ELR (cell line): ENCODE measurements at regions not wholly inside any gene's neighbourhood (a gene's known extent, or its start where the extent isn't known, plus 50 kb on each side); places are given as distances from the start of the nearest gene placed in this dataset.

ENCODE experiments used
- DNase-seq: peaks from one replicate; pipeline ENCODE4 v3.0.0-alpha.2; 2015; ENCODE audit warnings: low read depth

- DNase-seq: peak; percentile 24
Measured at GRCh38 chr2:199627417-199627816, 169.7 kb upstream of the SATB2 start.

GRCh38 chr2:199624958-199625357, 167.2 kb upstream of the SATB2 start:
- no peak for DNase-seq

DNA sequence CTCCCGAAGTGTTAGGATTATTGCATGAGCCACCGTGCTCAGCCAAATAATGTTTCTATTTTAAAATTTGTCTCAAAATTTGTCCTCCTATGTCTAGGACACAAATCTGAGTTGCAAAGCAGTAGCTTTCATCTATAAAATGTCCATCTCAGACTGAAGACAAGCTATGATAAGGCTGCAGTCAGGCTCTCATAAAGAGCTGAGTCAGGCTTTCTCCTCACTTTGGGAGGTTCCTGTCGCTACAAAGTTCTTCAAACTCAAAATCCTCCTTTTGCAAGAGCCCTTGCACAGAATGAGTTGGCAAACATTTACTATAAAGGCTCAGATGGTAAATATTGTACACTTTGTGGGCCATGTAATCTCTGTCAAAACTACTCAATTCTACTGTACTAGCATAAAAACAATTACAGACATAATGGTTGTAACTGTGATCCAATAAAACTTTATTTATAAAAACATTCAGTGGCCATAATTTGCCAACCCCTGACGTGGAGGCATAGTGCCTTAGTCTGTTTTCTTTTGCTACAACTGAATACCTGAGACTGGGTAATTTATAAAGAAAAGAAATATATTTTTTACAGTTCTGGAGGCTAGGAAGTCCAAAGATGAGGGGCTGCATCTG, 154.9 kb upstream of the SATB2 start:
- no peak for DNase-seq

DNA sequence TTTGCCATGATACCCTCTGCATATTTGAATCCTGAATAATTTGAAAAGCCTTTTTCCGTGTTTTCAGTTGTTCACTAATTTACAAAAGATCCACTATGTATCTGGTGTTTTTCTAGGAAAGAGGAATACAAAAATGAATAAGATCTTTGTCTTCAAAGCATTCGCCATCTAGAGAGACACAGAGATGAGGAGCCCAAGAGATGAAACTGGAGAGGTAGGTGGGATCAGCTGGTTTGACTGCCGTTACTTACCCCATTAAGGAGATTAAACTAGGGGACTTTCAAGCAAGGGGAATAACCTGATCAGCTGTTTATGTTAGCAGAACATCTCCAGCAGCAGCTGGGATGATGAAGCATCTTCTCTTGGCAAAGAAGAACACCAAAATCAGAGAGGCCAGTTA, 150.2 kb upstream of the SATB2 start:
- no peak for DNase-seq

DNA sequence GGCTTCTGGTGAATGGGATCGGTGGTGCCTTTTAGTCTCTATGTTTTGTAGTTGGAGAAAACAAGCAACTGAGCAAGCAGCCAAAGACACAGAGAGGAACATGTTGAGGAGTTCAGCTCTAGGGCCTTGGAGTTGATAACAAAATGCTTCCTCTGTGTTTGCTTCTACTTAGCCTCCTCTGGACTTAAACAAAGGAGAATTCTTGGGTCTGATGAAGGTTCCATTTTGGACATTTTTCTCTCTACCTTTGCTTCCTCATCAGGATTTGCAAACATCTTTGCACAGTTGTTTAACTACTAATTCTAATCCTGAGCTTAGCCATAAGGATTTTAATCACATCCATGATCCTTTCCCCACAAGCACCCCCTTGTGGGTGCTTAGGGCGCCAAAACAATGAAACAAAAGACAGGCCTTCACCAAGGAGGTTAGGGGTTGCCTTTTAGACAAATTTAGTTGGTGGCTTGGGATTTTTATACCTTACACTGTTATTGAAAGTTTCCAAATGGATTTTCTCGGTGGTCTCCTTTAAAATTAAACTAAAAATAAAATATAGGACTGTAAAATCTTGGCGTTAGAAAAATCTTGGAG, 148.5 kb upstream of the SATB2 start:
- peak; percentile 11 for DNase-seq

- no peak for DNase-seq
Measured at GRCh38 chr2:199603721-199604291, 146.1 kb upstream of the SATB2 start.

DNA sequence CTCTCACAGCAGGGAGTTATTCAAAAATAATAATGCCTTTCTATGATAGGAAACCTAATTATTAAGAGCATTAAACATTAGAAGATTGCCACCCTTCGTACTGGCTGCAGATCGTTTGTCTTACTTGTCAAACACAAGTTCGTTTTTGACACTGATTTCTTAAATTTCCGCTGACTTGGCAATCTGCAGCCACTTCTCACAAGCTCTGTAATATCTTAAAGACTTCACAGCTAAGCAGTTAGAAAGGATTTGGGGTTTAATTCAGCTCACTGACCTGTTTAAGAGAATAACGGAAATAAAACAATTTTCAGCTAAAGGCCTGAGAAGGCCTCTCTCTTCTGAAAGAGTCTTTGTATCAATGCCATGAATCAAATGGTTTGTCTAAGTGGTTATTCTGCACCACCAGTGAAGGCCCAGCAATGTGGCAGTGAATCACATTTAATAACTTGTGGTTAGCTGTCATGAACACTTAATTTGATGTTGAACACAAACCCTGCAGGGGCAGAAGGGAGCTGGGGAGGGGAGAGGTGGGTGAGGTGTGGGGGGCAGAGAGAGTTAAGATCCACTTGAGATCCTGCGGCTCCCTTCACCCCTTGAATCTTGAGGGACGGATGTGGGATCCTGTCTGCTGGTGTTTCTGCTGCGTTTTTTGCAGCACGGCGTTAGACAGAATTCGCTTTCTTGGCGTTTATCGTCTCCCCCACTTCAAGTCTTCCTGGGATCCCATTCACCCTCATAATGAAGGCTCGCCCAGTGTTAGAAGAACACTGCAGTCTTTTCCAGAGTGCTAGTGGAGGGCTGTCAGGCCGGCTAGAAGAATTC, 145.4 kb upstream of the SATB2 start:
- no peak for DNase-seq

GRCh38 chr2:199602271-199602895, 144.6 kb upstream of the SATB2 start:
- DNase-seq: peak; percentile 47

DNA sequence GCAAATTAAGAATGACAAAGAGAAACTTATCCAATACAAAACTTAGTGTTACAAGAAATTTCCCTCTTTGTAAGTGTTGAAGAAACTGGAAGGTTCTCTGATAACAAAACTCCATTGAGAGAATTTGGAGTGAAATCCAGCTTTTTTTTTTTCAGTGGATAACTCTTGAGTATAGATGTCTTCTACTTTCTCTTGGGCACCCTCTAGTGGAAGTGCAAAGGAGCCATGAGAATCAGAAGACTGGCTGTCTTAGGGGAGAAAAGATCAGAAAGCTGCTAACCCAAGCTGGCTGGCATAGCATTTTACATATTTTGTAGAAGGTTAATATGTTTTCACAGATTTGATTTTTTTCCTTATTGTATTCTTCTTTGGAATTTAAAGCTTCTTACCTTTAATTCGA, 138.8 kb upstream of the SATB2 start:
- DNase-seq: peak; percentile 45

DNA sequence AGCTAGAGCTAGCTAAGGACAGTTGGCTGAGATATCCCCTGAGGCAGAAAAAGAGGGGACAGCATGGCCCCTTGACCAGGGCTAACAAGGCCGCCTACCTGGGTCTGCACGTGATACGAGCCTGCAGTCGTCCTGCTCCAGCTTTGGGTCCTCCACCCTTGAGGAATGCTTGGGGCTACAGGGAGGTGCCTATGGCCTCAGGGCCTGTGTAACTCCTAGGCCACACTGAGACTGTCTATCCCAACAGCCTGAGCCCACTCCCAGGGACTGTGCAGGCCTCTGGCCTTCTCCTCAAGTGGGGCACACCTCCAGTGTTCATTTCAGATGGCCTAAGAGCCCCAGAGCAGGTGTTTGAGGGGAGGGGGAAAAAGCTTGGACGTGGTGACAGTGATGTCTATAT, 136.7 kb upstream of the SATB2 start:
- DNase-seq: no peak

DNA sequence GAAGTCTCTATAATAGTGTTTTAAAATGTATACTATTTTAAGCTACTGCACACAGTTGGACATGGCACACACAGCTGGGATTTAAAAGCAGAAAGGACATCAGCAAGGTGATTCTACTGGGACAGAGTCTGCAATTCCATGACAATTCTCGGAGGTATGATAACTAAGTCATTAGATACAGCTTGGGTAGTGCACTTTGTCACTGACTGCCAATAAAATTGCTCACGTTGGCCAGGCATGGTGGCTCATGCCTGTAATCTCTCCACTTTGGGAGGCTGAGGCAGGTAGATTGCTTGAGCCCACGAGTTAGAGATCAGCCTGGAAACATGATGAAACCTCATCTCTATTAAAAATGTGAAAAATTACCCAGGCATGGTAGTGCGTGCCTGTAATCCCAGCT, 134.1 kb upstream of the SATB2 start:
- no peak for DNase-seq

- no peak for DNase-seq
Measured at GRCh38 chr2:199590321-199591203, 132.8 kb upstream of the SATB2 start.

DNA sequence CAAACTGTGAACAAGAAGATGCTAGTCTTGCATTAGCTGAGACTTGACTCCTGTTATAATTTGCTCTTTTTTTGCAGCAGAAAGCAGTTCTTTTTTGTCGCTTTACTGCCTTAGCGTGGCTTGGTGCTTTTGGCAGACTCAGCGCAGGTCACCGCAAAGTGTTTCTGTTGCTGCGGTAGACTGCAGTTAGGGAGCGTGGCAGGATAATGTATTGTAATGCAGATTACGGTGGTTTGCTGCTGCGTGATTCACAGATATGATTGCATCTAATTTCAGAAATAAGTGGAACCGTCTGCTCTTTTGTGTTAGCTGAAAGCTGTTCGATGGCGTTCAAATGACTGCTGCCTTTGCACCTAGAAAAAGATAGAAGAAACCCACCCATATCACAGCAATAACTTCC, 131.6 kb upstream of the SATB2 start:
- no peak for DNase-seq

GRCh38 chr2:199588054-199588453, 130.3 kb upstream of the SATB2 start:
- DNase-seq: no peak

- DNase-seq: no peak
Measured at GRCh38 chr2:199586646-199587045, 128.9 kb upstream of the SATB2 start.

DNA sequence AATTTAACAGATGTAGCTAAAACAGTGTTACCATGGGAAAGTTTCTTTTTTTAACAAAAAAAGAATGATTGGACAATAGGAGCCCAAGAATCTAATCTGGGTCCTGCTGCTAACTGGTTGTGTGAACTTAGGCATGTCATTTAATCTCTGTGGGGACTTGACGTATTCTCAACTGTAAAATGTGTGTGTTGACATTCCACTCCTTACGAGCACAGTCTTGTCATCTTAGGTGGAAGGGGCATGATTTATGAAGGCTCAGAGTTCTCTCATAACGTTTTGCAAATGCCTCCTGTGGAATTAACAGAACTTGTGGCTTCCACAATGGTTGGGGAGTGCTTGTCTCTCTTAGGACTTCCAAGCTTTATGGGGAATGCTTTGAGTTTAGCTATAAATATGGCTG, 125.9 kb upstream of the SATB2 start:
- no peak for DNase-seq

DNA sequence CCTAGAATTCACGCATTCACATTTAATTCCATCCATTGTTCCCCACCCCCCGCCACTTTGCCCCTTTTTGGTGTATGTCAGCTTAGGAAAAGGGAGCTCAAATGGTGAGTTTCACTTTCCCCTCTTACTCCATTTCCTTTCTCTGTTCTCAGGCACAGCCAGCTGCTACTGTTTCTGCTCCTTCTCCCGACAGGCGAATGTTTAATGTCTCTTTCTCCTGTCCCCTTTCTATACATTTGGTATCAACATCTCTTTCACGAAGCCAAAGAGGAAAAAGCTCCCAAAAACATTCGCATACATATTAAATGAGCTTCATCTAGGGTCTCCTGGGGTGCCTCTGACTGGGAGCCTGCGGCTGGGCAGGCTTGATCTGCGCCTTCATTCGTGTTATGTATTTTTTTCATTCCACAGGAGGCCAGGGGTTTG, 124.2 kb upstream of the SATB2 start:
- DNase-seq: peak; percentile 35

DNA sequence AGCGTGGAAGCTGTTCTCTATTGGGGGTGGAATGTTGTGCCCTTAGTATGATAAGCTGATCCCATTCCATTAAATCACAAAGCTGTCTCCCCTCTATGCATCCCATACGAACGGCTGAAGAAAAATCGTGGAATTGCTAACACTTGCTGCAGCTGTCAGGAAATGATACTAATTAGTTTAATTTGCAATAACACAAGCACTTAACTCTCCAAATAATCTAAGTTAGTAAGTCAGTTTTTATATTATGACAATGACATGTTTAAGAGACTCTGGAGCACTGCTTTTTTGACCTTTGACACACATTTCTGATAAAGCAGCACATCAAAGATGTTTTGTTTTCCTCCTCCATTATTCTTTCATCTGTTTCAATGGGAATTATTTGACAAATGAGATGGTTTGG, 123.7 kb upstream of the SATB2 start:
- no peak for DNase-seq

GRCh38 chr2:199575416-199575815, 117.7 kb upstream of the SATB2 start:
- no peak for DNase-seq

DNA sequence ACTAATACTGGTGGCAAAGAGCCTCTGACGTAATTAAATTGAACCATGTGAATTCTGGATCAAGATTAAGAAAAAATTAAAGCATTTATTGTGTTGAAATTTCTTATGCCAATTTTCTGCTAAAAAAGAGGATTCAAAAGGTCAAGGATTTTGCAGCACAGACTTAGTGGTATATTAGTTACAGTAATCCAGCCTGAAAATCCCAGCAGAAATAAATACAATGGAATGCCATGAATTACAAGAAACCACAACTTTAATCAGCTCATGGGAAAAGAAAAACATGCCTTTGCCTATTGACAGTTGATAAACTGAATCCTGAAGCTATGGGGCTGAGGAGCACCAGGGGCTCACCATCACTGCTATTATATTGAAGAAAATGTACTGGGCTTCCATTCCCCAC, 114.8 kb upstream of the SATB2 start:
- DNase-seq: no peak

GRCh38 chr2:199570934-199571333, 113.2 kb upstream of the SATB2 start:
- no peak for DNase-seq

DNA sequence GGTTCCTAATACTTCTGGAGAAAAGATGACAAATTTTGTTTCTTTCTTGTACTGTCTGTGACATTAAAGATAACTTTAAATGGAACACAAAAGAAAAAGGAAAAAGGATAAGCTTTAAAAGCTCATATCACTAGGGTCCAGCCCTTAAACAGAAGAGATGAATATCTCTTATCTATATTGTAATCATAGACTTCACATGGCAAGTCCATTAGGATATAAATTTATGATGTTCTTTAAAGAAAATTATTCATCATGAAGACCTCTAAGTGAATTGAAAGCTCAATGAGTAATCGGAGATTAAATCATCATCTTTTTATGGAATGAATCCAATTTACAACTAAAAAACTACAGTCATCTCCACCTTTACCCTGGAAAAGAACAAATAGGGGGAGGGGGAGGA, 111.6 kb upstream of the SATB2 start:
- peak; percentile 9 for DNase-seq
